NCI-H2227 (cell line): ENCODE measurements at regions not wholly inside any gene's neighbourhood (a gene's known extent, or its start where the extent isn't known, plus 50 kb on each side); places are given as distances from the start of the nearest gene placed in this dataset.
"Not testable (repeated sequence)": the region's sequence is repeated elsewhere in the genome, so short reads cannot be mapped to it uniquely, and the experiment has no call there.

Experiments used
- DNase-seq: peaks from one replicate; lab custom pipeline; 2025; ENCODE audit not compliant: unreplicated experiment; lab: John Stamatoyannopoulos, UW

DNA sequence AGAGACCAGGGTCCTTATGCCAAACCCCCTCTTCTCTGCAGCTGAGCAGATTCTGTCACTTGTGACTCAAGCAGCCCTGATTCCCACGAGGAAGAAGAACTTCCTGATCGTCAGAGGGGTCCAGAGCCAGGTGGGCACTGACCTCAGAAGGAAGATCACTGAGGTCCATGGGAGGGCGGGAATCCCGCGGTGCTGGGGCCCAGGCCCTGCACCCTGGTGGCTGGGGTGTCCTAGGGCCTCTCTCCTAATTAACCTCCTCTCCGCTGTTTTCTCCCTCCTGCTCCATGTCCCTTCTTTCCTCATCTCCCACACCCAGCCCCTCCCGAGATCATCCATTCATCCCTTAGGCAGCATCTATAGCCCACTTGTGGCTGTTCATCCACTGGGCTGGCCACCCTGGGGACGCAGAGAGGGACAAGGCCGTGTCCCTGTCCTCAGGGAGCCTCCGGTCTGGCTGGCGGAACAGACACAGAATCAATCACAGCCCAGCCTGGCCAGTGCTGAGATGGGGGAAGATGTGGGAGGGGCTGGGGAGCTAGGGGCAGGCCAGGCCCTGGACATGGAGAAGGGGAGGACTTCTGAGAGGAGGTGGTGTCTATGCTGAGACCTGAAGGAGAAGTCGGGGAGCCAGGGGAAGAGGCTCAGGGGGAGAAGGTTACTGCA lies 638.3 kb downstream of the MATN1 start:
- DNase-seq = no peak

DNA sequence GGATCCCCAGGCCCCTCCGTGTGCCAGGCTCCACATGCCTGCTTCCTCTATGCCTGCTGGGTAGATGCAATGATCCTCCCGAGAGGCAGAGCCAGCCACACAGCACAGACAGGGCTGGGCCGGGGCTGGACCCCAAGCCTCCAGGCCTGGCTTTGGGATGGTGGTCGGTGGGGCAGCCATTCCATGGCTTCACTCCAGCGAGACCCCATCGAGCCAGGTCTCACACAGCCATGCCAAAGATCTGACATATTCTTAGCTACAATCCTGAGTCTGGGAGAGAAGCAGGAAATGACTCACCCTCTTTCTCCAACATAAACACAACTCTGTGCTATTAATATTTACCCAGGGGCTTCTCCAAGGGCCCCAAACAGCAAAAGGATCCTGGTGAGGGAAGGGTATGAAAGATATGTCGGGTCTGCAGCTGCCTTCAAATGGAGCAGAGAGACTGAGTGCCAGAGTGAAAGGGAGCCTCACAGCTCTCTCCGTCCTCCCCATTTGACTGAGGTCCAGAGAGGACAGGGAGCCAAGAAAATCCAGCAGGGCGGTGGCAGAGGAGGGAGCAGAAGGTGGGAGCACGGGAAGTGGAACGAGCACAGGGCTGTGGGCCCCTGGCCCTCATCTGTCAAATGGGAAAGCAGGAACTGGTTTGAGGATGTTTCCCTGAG lies 639.5 kb downstream of the MATN1 start:
- DNase-seq = no peak

- DNase-seq = no peak
Observed at GRCh38 chr1:30081379-30082102, 641.8 kb downstream of the MATN1 start.

GRCh38 chr1:30075916-30076315 lies 647.5 kb downstream of the MATN1 start:
- DNase-seq = not testable (repeated sequence)

DNA sequence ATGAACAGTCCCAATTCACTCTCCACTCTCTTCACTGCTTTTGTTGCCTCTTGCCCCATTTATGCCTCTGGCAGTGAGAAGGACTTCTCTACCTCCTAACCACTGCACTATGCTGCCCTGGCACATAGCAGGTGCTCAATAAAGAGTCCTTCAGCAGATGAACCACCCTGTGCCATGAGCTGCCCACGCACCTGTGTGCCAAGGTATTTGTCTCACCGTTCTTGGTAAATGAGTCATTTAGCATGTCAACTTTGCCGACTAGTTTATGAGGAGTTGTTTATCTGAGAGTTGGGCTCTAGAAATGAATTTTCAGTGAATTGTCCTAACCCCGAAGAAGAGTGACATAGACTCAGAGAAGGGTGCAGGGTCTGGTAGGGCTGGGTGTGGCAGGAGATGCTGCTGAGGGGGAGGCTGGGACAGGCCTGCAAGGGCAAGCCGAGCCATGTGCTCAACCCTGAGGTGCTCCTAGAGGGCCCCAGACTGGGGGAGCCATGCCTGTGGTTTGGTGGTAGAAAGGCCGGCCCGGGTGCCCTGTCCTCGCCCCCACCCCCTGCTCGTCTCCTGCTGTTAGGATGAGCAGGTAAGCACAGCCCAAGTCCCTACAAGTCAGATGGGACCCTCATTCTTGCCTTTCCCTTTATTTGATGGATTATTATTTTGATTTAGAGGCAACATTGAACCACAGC lies 654.5 kb downstream of the MATN1 start:
- no peak for DNase-seq

DNA sequence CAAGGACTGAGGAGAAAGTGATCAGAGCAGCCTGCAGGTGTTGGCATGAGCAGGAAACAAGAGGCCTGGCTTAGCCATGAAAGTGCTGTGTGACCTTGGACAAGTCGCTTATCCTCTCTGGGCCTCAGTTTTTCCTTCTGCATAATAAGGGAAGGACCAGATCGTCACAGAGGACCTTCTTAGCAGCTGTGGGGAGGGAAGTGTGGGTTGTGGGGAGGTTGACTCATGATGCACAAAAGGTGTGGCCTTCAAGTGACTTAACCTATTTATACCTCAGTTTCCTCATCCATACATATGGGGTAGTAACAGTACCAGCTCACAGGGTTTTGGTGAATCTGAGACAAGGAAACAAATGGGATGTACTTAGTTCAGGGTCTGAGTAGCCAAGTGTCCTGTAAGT lies 658.8 kb downstream of the MATN1 start:
- DNase-seq = no peak

GRCh38 chr1:30063621-30064280 lies 659.6 kb downstream of the MATN1 start:
- DNase-seq = no peak

DNA sequence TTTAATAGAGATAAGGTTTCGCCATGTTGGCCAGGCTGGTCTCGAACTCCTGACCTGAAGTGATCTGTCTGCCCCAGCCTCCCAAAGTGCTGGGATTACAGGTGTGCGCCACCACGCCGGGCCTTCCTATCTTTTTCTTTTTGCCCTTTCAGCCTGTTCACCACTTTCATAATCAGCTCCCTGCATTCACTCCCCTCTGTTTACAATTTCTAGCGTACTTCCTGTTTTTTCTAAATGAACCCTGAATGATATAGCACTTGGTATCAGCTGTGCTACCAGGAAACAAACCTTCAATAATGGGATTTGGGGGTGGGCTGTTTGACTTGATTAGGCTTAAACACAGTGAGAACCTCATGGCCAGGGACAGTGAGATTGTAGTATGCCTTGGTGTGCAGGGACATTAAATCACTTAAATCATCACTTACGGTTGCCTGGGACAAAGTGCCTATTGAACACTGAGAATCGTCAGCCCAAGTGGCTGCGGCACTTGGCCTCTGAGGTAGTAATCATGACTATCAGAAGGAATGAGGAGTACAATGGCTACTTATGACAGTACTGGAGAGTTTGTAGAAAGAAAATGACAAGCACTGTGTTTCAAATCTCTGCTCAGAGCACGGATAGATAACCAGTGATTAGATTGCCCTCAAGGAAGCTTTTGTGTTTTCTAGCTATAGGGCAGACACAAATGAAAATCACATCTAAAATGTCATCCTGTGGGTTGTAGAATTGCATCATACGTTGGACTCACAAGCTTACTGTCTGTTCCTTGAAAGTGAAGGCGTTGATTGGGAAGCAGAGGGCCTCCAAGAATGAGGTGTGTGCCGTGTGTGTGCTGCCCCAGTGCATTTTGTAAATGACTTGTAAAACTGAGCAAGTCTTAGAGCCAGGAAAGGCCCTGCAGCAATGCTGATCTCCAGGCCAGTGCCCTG lies 661.8 kb downstream of the MATN1 start:
- DNase-seq = peak; percentile 89

- DNase-seq = no peak
Observed at GRCh38 chr1:30060738-30061137, 662.6 kb downstream of the MATN1 start.

GRCh38 chr1:30058970-30059369 lies 664.4 kb downstream of the MATN1 start:
- no peak for DNase-seq

DNA sequence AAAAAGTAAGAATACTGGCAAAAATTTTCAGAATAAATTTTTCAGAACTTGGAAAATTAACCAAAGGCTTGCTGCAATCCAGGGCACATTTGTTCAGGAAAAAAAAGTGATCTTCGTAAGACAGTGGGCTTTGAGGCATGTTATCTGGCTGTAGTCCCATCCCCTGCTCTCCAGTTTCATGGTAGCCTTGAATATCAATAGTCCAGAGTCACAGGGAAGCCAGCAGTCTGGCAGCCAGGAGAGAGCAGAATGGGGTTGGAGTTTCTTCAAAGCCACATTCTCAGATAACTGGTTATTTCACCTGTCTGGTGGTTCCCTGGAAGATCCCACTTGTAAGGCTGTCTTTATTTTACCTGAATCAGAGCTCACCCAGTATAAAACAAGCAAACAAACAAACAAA lies 669.3 kb downstream of the MATN1 start:
- no peak for DNase-seq

- DNase-seq = no peak
Observed at GRCh38 chr1:30052178-30052577, 671.2 kb downstream of the MATN1 start.

DNA sequence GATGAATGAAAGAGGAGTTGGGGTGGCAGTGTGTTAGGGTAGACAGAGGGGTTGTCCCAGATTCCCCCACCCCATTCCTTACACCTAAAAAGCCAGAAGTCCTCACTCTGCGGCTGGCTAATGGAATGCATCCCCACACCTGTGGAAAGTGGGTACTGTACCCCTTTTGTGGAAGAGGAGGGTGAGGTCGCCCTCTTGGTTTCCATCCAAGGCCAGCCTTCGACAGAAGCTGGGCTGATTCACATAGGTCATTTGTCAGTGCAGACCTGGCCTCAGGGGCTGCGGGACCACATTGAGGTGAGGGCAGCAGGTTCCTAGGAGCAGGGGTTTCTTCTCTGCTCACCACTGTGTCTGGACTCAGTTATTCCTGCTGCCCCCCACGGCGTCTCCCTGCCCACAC lies 671.6 kb downstream of the MATN1 start:
- DNase-seq = no peak

- no peak for DNase-seq
Observed at GRCh38 chr1:30049748-30050296, 673.6 kb downstream of the MATN1 start.

GRCh38 chr1:30048905-30049304 lies 674.5 kb downstream of the MATN1 start:
- no peak for DNase-seq

DNA sequence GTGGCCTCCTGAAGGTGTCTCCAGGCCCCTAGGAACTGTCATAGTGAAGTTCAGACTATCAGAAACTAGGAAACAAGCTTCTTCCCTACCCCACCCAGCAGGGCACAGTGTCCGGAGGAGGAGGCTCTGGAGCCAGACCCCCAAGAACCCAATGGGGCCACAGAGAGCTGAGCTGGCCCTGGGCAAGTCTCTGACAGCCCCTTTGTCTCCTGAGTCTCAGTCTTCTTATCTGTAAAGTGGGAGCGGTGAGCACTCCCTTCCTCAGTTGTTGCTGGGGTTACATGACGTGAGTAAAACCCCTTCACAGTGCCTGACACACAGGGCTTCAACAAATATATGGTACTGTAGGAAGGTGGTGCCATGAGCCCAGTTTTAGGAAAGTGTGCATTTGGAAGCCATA lies 675.8 kb downstream of the MATN1 start:
- DNase-seq = no peak

- no peak for DNase-seq
Observed at GRCh38 chr1:30046751-30047150, 676.6 kb downstream of the MATN1 start.

GRCh38 chr1:30045304-30046090 lies 677.9 kb downstream of the MATN1 start:
- DNase-seq = no peak

- DNase-seq = no peak
Observed at GRCh38 chr1:30044656-30045144, 678.7 kb downstream of the MATN1 start.
